GM19239 (cell line): ENCODE measurements at regions not wholly inside any gene's neighbourhood (a gene's known extent, or its start where the extent isn't known, plus 50 kb on each side); places are given as distances from the start of the nearest gene placed in this dataset.

Experiments used
- DNase-seq: peaks from one replicate; pipeline ENCODE4 v3.0.0; 2011; ENCODE audit warnings: low spot score; ENCODE audit not compliant: insufficient read length
- FAIRE-seq: peaks from 2 replicates; lab custom pipeline; 2011; peaks lifted over from hg19 to GRCh38; lab: Jason Lieb, UNC

DNA sequence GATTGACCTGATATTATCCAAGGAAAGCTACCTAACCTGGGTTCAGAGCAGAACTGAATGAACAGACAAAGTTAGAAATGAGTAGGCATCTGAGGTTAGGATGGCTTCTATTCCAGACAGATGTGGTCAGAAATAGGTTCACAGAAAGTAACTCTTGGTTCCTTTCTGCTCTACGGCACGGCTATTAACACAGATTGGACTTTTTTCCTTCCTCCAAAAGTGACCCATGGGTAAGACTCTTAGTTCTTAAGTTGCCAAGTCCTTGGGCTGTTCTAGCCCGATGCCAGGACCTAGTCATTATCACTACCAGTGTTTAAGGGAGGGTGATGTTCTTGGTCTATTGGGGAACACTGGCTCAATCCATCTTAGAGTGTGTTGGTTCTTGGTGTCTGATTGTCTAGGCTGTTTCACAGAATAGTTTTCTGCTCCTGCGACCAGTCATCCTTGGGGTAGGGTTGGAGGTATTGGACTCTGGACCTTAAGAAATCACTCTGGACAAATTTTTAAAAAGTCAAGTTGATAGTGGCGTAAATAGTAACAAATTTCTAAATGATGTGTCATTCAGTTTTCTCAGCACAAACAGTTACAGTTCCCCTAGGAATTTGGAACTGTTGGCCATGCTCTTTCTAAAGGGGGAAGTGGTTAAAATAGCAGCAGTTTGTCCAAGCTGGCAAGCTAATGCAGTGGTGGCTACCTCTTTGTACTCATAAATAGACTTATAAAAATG lies 60.1 kb upstream of the MYCBP2 start:
- FAIRE-seq (peak; percentile 68), DNase-seq (no peak)

DNA sequence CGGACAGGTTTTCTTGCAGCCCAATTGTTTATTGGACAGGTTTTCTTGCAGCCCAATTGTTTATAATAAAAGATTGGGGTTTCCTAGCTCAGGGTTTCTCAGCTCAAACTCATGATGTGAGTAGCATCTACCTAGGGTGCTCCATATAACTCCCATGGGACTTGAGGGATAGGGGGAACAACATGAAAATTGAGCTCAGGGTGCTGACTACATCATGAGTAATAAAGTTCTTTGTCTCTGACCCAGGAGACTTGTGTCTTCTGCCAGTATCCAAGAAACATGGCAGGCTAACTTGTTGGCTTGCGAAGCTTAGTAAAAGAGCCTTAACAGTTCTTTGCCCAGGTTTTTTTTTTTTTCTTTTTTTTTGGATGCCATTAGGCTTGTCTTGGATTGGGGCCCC lies 59.2 kb upstream of the MYCBP2 start:
- DNase-seq (no peak), FAIRE-seq (no peak)

DNA sequence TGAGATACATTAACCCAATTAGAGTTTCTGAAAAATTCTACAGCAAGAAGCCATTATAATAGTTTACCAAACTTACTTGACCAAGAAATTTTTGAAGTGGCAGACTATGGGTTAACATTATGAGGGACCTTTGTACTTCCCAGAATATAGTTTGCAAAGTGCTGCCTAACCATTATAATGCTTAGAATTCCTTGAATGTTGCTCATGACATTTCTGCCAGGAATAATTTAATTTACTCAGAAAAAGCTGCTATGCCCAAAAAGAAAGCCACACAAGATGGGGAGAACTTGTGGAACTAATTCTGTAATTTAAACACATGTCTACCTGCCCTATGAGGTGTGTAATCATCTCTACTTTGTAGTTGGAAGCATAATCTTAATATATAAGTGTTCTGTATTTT lies 58.1 kb upstream of the MYCBP2 start:
- DNase-seq (no peak), FAIRE-seq (no peak)

DNA sequence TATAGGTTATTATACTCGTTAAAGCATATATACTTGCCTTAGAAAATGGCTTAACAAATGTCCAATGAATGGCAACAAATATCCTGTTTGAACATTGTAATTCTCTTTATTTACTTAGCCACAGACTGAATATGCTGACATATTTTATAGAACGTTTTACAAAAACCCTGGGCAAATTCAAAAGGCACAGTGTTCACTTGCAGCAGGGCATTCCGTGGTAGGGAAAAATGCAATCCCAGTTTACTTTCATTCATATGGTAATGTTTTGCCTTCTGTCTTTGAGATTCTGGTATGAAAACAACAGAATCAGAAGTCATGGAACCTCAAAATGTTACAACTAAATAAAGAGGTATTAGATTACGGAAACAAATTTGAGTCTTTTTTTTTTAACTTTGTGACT lies 56.2 kb upstream of the MYCBP2 start:
- DNase-seq (no peak), FAIRE-seq (no peak)

DNA sequence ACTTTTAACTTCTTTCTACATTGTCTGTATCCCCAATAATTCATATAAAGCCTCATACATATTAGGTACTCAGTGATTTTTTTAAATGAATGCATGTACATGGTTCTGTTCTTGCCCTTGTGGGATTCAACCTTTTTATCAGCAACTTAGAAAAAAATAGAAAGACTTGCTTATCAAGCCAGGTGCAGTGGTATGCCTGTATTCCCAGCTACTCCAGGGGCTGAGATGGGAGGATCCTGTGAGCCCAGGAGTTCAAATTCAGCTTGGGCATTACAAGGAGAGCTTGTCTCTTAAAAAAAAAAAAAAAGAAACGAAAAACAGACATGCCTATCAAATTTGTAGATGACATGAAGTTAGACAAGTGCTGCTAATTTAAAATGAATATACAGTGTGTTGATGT lies 54.2 kb upstream of the MYCBP2 start:
- FAIRE-seq = no peak
- no peak for DNase-seq

DNA sequence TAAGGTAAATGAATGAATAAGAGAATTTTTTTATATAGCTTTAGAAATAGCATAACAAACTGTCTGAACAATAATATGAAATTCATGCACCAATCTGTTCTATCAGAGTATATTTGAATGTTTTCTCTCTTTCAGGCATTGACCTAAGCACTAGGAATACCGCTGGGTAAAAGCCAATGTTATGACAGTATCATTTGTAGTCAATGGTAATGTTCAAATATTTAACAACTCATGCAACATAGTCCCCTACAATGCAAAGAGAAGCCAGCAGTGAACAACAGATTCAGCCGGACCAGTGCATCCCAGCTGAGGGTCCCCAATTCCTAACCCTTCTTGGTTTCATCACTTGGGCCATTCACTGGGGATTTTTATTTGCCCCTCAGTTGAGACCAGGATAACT lies 52.6 kb upstream of the MYCBP2 start:
- no peak for DNase-seq
- FAIRE-seq = peak; percentile 31

DNA sequence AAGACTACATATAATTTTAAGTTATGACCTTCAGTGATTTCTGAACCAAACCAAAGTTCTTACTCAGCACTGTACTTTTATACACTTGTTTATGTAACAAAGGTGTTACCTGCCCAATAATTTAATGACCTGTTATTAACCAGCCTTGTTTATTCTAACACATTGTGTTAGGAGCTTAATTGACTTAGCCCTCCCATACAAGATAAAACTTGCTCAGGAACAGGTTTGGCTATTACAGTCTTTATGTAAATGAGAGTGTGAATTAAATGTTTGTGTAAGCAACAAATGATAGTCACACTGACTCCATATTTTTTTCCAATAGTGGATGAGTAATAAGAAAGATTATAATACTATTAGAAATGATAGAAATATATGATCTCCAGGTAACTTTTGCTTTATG lies 51.8 kb upstream of the MYCBP2 start:
- no peak for DNase-seq
- no peak for FAIRE-seq

DNA sequence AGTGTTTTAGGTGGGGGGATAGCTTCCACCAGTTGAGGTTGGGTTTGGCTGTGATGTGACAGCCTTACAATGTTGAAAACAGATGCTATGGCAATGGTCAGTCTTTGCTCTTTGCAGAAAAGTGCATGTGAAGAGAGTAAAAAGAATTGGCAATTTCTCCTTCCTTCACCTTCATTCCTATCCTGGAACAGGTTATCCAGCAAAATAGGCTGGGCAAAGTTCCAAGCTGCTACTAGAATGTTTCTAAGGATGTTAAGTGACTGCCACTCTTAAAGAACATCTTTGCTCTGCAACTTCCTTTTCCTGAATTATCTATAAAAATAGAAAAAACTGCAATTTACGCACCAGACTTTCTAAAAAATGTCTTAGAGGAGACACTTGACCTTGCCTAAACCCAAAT lies 50.1 kb upstream of the MYCBP2 start:
- DNase-seq = no peak

More for the DNA sequence above, 50.1 kb upstream of the MYCBP2 start:
- FAIRE-seq = no peak
